ENCODE measurements at regions not wholly inside any gene's neighbourhood (a gene's known extent, or its start where the extent isn't known, plus 50 kb on each side); places are given as distances from the start of the nearest gene placed in this dataset.
"Not testable (repeated sequence)": the region's sequence is repeated elsewhere in the genome, so short reads cannot be mapped to it uniquely, and the experiment has no call there.

DNA sequence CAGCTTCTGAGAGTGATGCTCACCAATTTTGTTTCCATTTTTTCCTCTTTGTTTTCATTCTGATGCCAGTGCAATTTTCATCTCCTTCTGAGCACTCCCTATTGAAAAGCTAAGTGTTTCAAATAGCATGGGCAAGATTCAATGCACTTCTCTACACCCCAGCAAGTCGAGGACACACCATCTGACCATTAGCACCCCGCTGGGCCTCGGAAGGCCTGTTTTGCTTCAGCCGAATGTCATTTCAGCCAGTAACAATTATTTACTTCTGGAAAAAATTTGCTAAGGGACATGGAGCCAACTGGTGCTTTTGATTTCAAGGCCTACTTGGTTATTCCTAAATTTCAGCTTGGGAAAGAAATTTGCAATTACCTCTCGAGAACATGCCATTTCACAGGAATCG lies 392.4 kb downstream of the RNF144A start:
- no peak for DNase-seq

DNA sequence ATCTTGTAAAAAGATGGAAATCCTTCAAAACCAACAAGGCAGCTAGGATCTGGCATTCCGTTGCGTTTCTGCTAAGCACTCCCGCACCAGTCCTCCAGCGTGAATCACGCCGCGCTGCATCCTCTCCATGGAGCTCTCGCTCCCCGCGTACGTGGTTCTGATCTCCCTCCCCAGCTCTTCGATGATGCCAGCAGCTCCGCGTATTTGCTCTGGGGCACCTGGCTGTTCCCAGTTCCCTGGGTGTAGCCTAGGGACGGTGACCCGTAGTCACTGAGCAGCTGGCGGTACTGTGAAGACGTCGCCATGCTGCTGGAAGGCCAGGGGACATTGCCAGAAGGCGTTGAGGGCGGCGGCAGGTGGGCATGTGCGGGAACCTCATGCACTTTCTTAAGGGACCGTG lies 407.5 kb downstream of the RNF144A start:
- no peak for DNase-seq

- no peak for DNase-seq
These were observed 408.0 kb downstream of the RNF144A start for GRCh38 chr2:7325186-7325585.

- no peak for DNase-seq
These were observed 412.3 kb downstream of the RNF144A start for GRCh38 chr2:7329465-7329864.

- DNase-seq: peak; percentile 4
These were observed 416.1 kb downstream of the RNF144A start for GRCh38 chr2:7333189-7333765.

GRCh38 chr2:7333960-7334493 lies 416.8 kb downstream of the RNF144A start:
- no peak for DNase-seq

DNA sequence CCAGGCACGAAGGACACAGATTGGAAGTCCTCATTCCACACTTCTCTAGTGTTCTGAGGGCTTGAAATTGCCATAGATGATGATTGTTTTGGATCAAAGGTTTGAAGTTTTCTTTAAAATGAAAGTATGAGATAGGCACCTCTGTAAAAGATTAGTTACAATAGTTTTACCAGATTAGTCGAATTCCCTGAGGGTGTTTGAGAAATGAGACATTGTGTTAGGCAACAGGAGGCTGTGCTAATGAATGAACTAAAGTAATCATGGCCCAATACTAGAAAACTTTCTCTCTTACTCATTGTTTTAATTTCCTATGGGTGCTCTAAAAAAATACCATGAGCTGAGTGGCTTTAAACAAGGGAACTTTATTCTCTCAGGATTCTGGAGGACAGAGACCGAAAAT lies 421.7 kb downstream of the RNF144A start:
- DNase-seq: no peak

GRCh38 chr2:7346336-7346735 lies 429.1 kb downstream of the RNF144A start:
- no peak for DNase-seq

- DNase-seq: no peak
These were observed 431.5 kb downstream of the RNF144A start for GRCh38 chr2:7348761-7349160.

- no peak for DNase-seq
These were observed 435.0 kb downstream of the RNF144A start for GRCh38 chr2:7352191-7352590.

- no peak for DNase-seq
These were observed 436.4 kb downstream of the RNF144A start for GRCh38 chr2:7353571-7353970.

DNA sequence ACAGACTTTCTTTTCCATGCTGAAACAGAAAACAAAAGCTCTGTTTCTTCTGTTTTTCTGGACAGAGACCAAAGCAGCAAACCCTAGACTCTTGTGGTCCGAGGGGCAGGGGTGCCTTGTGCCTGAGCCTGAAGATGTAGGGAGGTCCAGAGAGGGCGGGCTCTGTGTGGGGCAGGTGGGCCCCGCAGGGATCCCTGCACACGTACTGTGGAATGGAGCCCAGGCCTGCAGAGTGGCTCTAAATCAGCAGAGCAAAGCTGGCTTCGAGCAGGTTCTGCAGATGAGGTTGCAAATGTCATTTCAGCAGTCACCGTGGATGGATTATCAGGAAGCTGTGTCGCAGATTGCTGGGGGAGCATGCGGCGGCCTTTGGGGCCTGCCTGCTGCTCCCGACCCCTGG lies 438.6 kb downstream of the RNF144A start:
- no peak for DNase-seq

DNA sequence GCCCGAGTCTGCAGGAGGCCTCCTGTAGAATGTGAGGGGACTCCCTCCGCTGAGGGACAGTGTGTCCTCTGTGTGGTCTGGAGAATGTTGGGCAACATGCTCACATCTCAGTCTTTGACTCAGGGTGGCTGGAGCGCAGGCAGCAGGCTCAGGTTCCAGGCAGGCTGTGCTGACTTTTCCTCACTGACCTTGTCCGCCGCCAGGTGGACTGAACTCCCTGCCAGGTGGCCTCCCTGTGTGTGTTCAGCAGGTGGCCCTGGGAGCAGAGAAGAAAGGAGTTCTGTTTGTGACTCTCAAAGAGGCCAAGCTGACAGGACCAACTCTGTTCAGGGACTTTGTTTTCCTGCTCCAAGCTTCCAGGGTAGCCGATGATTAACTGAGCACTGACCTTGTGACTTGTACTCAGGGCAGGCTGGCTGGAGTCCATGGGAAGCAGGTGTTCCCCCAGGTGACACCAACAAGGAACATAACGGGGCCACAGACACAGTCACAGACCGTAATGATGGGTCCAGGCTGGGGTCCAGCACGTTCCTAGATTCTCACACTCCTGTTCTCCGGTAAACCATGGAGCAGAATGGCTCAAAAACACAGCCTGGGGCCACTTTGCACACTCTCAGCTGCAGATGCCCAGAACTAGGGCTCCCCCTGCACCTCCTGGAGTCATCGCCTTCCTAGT lies 439.8 kb downstream of the RNF144A start:
- DNase-seq: no peak

- DNase-seq: no peak
These were observed 440.8 kb downstream of the RNF144A start for GRCh38 chr2:7357993-7358392.

- DNase-seq: peak; percentile 58
These were observed 441.7 kb downstream of the RNF144A start for GRCh38 chr2:7358865-7359447.

GRCh38 chr2:7363906-7364305 lies 446.7 kb downstream of the RNF144A start:
- peak; percentile 5 for DNase-seq

DNA sequence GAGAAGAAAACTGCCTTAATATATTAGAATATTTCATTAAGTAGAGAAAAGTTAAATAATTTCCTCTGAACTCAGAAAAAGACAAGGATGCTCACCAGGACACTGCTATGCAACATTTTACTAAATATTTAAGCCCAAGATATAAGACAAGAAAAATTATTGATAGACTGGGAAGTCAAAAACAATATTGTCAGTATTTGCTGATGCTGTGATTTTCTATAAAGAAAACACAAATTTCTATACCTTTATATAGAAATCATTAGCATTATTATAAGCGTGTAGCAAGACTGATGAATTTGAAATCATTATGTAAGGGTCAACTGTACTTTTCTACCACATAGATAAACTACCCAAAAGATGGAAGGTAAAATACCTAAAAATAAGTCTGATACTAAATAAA lies 451.0 kb downstream of the RNF144A start:
- DNase-seq: no peak

GRCh38 chr2:7373156-7373555 lies 455.9 kb downstream of the RNF144A start:
- DNase-seq: no peak

DNA sequence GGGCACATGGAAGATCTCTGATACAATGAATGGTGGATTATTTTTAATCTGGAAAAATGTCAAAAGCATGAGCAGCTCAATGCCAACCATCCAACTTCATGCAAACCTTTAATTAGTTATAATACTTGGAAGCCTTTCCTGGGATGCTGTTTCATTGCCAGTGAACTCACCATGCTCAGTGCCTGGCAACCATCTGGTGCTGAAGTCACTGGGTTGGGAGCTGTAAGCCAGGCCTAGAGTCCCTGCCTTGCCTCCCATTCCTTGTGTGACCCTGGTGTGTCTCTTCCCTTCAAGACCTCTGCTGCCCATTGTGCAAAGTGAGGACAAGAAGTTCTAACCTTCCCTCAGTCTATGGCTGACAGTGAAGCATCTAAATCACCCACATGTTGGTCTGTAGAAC lies 458.7 kb downstream of the RNF144A start:
- DNase-seq: no peak

GRCh38 chr2:7377916-7378569 lies 460.8 kb downstream of the RNF144A start:
- DNase-seq: no peak

DNA sequence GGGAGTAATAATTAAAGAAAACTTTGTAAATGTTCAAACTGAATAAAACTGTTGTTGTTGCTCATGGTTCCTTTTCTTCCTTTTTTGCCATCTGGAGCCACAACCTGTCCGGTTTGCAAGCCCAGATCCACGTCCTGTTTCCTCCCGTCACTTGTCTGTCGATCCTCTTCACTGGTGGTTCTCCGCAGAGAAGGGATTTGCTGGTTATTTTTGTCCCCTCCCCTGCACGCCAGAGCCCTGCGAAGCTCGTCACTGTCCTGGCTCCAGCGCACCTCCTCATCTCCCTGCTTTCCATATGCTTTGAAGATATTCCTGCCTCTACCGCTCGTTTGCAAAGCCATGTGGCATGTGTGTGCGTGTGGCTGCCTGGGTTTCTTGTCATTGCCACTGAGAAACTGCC lies 461.4 kb downstream of the RNF144A start:
- no peak for DNase-seq

DNA sequence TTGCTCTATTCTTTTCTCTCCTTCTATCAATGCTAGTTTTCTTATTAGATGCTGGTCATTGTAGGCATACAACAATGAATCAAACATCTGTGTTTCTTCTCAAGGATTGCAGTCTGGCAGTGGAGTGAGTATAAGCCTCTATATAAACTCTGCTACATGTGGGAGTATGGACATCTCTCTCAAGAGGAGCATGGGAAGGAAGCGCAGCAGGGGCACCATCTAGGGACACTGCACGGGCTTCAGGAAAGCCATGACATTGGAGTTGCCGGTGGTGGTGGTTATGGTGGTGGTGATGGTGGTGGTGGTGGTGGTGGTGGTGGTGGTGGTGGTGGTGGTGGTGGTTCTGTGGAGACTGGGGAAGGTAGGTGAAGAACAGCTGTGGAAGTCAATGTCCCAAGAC lies 462.6 kb downstream of the RNF144A start:
- peak; percentile 50 for DNase-seq

GRCh38 chr2:7384773-7385349 lies 467.6 kb downstream of the RNF144A start:
- no peak for DNase-seq

GRCh38 chr2:7390311-7390710 lies 473.1 kb downstream of the RNF144A start:
- DNase-seq: not testable (repeated sequence)
